ENCODE measurements at regions not wholly inside any gene's neighbourhood (a gene's known extent, or its start where the extent isn't known, plus 50 kb on each side); places are given as distances from the start of the nearest gene placed in this dataset.

DNA sequence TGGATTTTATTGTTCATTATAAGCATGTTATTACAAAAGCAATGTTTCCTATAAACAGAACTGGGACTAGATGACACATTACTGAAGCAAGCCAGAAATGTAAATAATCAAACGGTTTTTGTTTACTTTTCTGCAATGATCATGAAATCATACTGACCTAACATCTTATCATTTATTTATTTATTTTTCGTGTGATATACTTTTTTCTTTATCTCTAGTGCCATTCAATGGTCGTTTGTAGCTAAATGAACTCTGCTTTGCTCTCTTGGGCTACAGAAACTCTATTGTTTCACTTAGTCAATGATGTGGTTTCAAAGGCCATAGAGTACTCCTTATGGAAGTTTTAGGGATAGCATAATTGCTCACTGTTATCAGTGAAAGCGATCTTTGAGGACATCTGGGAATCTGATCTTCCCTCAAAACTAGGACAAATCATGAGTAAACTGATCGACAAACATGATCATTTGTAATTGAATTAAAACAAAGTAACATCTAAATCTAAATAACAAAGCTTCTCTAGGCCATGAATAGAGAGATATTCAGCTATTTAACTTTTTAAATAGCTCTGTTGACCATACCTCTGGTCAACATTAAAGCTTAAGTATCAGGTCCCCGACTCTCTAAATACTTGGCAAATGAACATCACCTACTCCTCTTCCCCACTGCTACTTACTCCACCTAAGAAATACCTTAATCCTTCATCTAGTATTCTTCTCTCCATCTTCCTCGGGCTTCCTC lies 933.4 kb downstream of the TFAP2A start:
- TF ChIP-seq, protein P1, sequence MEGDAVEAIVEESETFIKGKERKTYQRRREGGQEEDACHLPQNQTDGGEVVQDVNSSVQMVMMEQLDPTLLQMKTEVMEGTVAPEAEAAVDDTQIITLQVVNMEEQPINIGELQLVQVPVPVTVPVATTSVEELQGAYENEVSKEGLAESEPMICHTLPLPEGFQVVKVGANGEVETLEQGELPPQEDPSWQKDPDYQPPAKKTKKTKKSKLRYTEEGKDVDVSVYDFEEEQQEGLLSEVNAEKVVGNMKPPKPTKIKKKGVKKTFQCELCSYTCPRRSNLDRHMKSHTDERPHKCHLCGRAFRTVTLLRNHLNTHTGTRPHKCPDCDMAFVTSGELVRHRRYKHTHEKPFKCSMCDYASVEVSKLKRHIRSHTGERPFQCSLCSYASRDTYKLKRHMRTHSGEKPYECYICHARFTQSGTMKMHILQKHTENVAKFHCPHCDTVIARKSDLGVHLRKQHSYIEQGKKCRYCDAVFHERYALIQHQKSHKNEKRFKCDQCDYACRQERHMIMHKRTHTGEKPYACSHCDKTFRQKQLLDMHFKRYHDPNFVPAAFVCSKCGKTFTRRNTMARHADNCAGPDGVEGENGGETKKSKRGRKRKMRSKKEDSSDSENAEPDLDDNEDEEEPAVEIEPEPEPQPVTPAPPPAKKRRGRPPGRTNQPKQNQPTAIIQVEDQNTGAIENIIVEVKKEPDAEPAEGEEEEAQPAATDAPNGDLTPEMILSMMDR (IDR thresholded peaks at IDR 0.05; ENCODE audit: borderline replicate concordance) = no peak
- no peaks in the 10 kb centered on the region for H3K27me3 ChIP-seq (ENCODE audit: low read depth)
- no peak overlapping the region for H3K27ac ChIP-seq (replicated peaks)
- H3K36me3 ChIP-seq = no peaks in the 10 kb centered on the region
- no peak overlapping the region for H3K4me3 ChIP-seq
- no peaks in the 10 kb centered on the region for H3K4me1 ChIP-seq
- no peak for DNase-seq
- no peaks in the 10 kb centered on the region for H3K9me3 ChIP-seq (replicated peaks)
- intact Hi-C loops (cut with micrococcal nuclease) = no loop called here

DNA sequence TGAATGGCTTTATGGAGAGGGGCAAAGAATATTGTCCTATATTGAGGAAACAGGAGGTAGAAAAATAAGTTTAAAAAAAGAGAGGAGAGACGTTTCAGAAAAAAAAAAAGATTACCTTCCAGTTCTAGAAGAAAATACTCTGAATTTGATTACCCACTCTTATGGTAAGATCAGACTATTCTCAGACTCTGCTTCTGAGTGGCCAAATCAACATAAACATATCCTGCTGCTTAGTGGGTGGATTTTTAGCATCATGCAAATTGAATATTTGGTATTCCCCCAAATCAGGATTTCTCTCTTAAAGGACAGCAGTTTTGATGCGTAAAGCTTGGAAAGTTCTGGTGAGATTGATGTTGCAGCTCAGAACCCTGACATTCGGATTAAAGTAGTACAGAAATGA lies 946.6 kb downstream of the TFAP2A start:
- Histone ChIP-seq H3K27ac (replicated peaks) (no peak overlapping the region), H3K4me1 (no peaks in the 10 kb centered on the region), H3K27me3 (ENCODE audit: low read depth) (no peaks in the 10 kb centered on the region), H3K9me3 (replicated peaks) (no peaks in the 10 kb centered on the region), H3K36me3 (no peaks in the 10 kb centered on the region), H3K4me3 (no peak overlapping the region)
- intact Hi-C loops (cut with micrococcal nuclease) = no loop called here
- no peak for DNase-seq
- TF ChIP-seq, protein P1 (IDR thresholded peaks at IDR 0.05; ENCODE audit: borderline replicate concordance) = no peak

DNA sequence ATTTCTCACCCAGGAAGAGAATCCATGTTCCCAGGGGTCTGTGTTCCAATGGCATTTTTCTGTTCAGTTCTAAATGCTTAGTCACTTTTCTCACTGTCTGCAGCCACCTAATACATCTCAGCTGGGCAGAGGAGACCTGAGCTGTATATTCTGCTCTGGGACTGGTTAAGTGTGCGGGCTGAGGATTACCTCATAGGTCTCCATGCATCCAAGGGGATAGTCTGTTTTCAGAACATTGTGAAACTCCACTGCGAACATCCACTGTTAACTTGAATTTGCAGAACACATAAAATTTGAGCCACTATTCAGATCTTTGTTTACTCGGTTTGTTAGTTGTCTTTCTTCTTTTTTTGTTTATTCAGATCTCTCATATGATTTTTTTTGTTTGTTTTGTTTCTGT lies 947.1 kb downstream of the TFAP2A start:
- Histone ChIP-seq H3K9me3 (replicated peaks) (no peaks in the 10 kb centered on the region), H3K36me3 (no peaks in the 10 kb centered on the region), H3K27ac (replicated peaks) (no peak overlapping the region), H3K4me1 (no peaks in the 10 kb centered on the region), H3K27me3 (ENCODE audit: low read depth) (no peaks in the 10 kb centered on the region), H3K4me3 (no peak overlapping the region)
- DNase-seq = no peak
- TF ChIP-seq, protein P1 (IDR thresholded peaks at IDR 0.05; ENCODE audit: borderline replicate concordance) = no peak
- intact Hi-C loops (cut with micrococcal nuclease) = no loop called here

DNA sequence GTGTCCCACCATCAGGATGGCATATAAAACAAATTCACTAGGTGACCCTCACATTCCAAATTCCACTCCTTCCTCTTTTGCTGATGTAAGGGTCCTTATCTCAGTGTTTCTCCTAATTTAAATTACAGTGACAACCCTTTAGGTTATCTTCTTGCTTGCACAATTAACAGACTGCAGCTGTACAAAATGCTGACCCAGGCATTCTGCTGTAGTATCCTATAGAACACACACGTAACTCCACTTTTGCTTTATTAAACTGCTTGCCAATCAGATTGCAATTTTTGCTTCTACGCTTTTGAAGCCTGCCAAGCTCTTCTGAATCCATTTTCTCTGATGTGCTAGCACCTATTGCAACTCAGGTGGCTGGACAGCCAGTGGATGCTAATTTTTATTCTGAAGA lies 950.3 kb downstream of the TFAP2A start:
- Histone ChIP-seq H3K27me3 (ENCODE audit: low read depth) (no peaks in the 10 kb centered on the region), H3K4me3 (no peak overlapping the region), H3K4me1 (no peaks in the 10 kb centered on the region), H3K9me3 (replicated peaks) (no peaks in the 10 kb centered on the region), H3K36me3 (no peaks in the 10 kb centered on the region), H3K27ac (replicated peaks) (no peak overlapping the region)
- TF ChIP-seq, protein P1 (IDR thresholded peaks at IDR 0.05; ENCODE audit: borderline replicate concordance) = no peak
- intact Hi-C loops (cut with micrococcal nuclease) = no loop called here
- DNase-seq = no peak

DNA sequence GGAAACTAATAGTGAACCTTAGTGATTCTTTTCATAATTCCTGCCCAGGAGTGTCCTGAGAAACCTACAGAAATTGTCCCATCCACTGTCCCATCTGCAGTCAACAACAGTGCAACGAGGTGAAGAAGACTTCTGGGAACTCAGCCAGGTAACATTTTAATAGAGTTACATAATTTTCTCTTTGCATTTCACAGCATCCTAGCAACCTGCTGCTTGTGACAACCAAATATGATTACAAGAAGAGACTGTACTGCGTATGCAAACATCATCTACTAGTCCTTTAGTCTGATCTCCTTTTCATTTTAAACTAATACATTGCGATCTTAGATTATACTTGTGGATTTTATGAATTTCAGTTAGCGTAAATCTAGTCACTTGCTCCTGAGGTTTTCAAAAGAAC lies 951.6 kb downstream of the TFAP2A start:
- H3K27me3 ChIP-seq (ENCODE audit: low read depth) = no peaks in the 10 kb centered on the region
- no peaks in the 10 kb centered on the region for H3K36me3 ChIP-seq
- TF ChIP-seq, protein P1 (IDR thresholded peaks at IDR 0.05; ENCODE audit: borderline replicate concordance) = no peak
- no peaks in the 10 kb centered on the region for H3K9me3 ChIP-seq (replicated peaks)
- H3K27ac ChIP-seq (replicated peaks) = no peak overlapping the region
- DNase-seq = no peak
- intact Hi-C loops (cut with micrococcal nuclease) = no loop called here
- H3K4me3 ChIP-seq = no peak overlapping the region
- no peaks in the 10 kb centered on the region for H3K4me1 ChIP-seq

Data from left ventricle myocardium inferior (tissue), 1 donor.